HG03196 (cell line): ENCODE measurements at regions not wholly inside any gene's neighbourhood (a gene's known extent, or its start where the extent isn't known, plus 50 kb on each side); places are given as distances from the start of the nearest gene placed in this dataset.
"Not testable (repeated sequence)": the region's sequence is repeated elsewhere in the genome, so short reads cannot be mapped to it uniquely, and the experiment has no call there.

Source experiments
- ATAC-seq: cut with Tn5 transposase; IDR thresholded peaks from one replicate; pipeline ENCODE4 v1.9.1; 2021; ENCODE audit not compliant: unreplicated experiment

DNA sequence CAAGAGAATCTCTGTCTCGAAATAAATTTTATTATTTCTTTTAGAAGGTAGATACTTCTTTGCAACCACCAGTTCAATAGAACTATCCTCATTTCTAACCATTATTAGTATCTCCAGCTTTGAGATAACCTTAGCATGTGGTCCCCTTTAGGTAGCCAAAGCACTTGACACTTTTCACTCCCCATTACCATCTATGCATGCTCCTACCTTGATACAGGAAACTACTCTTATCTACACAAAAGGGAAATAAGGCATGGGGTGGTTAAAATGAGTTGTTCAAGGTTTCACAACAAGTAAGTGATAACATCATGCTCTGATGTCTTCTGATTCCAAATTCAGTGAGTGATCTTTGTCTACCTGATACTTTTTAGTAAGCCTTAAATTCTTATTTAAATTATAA is 308.2 kb upstream of the CHORDC1 start:
- no peak for ATAC-seq

DNA sequence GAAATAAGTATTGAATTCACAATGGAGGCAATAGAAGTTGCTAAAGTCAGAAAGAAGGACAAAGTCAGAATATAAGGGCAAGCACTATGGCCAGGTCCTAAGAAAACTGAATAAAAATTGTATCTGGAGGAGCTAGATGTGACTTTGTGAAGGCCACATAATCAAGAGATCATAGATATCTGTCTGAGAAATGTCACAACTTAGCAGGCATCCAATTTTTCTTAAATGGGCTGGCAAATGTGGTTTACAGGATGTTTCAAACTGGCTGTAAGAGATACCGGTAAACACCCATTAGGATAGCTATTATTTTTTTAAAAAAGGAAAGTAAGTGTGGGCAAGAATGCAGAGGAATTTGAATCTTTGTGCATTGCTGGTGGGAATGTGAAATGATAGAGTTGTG is 303.1 kb upstream of the CHORDC1 start:
- ATAC-seq = no peak

DNA sequence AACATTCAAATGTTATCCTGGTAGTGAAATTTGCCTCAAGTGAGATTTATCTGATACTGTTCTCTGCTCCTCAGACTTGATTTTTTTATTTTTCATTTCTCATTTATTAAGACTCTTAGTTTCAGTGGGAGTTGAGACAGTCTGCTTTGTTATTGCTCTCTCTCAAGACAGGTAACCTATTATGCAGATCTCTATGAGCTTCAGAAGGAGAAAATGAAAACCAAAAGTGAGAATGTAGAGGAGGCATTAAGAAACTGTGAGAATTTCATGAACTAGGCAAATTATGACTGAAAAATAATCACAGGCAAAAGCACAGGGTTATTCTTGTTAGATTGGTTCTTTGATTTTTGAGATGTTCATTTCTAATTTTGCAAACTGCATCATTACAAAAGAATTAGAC is 290.0 kb upstream of the CHORDC1 start:
- ATAC-seq = peak; percentile 80

DNA sequence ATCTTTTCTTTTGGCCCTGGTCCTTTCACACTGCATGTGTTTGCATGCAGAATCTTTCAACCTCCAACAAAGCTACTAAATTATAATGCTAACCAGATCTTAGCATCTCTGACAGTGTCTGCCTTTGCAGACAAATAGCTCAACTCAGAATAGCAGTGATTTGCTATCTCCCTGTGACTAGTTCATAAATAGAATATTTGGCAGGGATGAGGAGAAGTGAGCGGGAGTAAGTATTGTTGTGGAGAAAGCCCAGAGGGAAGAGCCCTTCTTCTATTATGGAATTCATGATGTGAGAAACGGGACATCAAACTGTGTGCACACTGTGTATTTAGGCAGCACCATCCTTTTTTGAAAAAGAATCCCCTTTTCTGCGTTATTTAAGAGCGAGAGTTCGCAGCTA is 288.0 kb upstream of the CHORDC1 start:
- ATAC-seq = no peak

DNA sequence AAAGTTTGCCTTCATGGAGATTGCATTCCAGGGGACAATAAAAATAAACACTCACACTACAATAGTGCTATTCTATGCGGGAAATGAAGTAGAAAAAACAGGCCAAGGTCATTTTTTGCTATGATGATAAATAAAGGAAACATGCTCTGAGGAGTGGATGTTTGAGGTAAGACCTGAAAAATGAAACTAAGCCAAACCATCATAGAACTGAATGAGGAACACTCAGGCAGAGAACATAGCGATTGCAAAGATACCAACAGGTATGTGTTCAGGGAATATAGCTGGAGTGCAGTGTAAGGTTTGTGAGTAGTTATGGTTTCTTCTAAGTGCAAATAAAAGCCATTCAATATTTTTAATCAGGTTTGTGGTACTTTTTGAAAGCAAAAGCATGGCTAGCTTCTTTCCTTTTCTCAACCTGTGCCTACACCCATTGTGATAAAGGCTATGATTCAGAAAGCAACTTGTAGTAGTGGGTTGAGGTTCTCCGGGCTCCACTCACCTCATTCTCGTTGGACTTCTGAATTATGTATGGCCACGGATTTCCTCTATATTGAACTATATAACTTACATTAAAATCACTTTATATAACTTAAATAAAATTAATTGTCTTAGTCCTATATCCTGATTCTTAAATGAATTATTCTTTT is 278.2 kb upstream of the CHORDC1 start:
- no peak for ATAC-seq

DNA sequence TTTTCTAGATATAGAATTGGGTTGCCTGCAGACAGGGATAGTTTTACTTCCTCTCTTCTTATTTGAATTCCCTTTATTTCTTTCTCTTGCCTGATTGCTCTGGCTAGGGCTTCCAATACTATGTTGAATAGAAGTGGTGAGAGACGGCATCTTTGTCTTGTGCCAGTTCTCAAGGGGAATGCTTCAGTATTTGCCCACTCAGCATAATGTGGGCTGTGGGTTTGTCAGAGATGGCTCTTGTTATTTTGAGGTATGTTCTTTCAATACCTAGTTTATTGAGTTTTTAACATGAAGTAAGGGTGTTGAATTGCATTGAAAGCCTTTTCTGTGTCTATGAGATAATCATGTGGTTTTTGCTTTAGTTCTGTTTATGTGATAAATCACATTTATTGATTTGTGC is 273.9 kb upstream of the CHORDC1 start:
- ATAC-seq = no peak

DNA sequence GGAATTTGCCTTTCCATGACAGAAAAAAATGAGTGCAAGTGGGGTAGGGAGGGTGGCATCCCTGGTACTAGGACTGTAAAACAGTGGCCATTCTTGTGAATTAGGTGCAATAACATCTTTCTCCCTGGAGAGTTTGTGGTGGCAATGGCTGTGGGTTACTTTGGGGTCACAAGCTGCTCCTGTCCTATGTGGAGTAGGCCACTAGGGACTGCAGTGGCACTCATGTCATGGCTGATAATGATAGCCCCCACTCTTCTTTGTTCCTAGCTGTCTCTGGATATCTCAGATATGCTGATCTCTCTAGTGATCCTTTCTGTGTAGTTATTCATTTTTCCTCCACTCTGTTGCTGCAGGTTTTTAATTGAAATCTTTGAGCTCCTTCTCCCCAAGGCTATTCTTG is 270.5 kb upstream of the CHORDC1 start:
- no peak for ATAC-seq

DNA sequence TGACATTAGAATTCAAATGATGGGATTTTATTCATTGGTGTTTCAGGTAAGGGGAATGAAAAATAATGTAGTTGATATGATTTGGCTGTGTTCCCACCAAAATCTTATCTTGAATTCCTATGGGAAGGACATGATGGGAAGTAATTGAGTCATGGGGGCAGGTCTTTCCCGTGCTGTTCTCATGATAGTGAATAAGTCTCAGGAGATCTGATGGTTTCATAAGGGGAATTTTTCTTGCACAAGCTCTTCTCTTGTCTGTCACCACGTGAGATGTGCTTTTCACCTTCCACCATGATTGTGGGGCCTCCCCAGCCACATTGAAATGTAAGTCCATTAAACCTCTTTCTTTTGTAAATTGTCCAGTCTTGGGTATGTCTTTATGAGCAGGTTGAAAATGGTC is 268.6 kb upstream of the CHORDC1 start:
- ATAC-seq = no peak

DNA sequence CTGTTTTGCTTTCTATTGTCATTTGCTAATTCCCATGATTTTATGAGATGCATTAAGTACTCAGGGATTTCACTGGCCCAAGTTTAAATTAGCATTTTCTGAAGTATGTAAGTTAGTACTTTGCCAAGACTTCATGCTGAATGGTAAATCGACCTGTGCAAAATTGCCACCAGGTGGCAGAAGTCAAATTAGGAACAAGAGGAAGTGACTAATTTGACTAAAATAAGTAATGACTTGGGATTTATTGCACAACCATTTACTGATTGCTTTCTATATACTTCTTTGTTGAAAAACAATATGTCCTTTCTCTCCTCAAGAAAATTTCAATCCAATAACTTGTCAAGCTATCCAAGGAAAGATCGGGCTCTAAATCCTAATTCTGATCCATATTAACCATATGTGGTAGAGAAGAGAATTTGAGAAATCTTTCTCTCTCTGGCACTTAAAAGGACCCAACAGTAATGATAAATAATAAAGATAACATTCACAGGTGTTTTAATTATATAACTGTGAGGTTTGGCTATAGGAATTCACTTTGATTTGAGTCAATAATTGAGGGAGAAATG is 253.7 kb upstream of the CHORDC1 start:
- no peak for ATAC-seq

DNA sequence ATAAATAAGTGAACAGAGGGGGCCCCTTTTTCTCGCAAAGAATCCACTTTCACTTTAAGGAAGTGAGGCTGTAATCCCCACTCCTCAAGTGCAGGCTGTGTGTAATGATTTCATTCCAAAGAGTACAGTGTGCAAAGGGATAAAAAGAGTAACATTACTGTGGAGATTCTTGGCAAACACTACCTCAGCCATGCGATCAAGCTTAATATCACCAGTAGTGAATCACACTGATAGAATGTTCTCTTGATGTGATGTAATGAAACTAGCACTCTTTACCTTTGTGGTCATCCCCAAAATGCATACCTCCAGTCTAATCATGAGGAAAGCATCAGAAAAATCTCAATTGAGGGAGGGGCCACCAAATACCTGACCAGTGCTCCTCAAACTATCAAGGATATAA is 246.1 kb upstream of the CHORDC1 start:
- no peak for ATAC-seq

DNA sequence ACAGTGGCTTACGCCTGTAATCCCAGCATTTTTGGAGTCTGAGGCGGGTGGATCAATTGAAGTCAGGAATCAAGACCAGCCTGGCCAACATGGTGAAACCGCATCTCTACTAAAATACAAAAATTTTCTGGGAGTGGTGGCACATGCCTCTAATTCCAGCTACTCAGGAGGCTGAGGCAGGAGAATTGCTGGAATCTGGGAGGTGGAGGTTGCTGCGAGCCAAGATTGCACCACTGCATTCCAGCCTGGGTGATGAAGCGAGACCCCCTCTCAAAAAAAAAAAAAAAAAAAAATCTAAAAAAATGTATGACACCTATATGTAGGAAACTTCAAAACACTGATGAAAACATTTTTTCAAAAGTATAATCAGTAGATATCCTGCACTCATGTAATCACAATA is 242.7 kb upstream of the CHORDC1 start:
- no peak for ATAC-seq

DNA sequence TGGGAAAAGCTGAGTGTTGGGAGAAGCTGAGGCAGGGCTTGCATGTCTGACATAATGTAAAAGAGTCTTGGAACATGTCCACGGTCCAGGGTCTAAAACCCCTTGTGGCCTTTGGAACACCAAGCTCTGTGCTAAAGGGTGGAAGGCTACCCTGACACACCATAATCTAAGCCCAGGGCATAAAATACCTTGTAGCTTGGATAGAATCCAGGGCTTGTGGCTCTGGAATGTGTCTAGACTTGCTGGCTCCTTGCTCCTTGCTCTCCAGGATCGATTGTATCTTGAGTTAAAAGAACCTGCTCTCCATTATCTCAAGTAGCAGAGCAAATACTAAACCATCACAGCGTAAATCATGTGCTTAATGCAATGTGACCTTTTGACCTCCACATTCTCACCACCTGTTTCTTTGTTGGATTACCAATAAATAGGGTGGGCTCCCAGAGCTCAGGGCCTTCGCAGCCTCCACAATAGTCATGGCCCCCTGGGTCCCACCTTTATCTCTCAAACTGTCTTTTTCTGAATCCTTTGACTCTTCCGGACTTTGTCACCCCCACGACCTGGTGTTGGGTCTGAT is 232.6 kb upstream of the CHORDC1 start:
- ATAC-seq = not testable (repeated sequence)

DNA sequence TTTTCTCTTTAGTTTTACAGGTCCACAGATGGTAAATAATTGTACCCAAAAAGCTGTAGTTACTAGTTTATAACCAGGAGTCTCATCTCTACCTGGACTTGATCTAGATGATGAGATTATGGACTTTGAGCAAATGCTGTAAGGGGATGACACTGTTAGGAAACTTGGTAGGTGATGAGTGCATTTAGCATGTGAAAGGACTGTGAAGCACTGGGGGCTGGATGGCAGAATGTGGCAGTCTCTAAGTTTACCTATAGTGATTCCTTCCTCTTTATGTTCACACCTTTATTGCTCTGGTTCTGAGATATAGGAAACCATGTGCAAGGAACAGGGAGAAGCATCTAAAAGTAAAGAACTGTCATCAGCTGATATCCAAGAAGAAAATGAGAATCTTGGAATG is 230.7 kb upstream of the CHORDC1 start:
- no peak for ATAC-seq

DNA sequence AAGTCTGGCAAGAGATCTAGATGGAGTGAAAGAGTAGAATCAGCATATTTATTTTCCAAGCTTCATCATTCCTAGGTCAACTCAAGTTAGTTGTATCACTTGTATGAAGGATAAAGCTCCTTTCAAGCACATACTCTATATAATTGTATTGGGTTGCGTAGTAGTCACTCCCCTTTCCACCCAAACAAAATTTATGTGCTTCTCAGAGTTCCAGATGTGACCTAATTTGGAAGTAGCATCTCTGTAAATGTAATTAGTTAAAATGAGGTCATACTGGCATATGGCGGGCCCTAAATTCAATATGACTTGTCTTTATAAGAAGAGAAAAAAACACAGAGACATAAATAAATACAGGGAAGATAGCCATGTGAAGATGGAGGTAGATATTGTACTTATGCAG is 226.8 kb upstream of the CHORDC1 start:
- no peak for ATAC-seq

DNA sequence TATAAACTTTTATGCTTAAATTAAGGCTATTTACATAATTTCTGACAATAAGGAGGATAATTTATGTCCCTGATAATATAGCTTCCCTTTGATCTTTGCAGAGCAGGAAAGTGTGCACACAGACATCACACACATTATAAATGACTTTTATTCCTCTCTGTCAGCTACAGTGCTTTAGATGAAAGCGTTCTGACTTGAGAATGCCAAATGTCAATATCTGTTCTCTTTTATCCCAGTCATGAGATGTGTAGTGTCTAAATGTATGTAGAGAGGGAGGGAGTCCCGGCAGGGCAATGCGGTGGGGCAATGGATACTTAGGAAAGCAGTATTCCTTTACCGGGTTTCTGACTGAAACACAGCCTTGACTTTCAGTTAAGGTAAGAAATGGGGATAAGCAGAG is 225.4 kb upstream of the CHORDC1 start:
- no peak for ATAC-seq

DNA sequence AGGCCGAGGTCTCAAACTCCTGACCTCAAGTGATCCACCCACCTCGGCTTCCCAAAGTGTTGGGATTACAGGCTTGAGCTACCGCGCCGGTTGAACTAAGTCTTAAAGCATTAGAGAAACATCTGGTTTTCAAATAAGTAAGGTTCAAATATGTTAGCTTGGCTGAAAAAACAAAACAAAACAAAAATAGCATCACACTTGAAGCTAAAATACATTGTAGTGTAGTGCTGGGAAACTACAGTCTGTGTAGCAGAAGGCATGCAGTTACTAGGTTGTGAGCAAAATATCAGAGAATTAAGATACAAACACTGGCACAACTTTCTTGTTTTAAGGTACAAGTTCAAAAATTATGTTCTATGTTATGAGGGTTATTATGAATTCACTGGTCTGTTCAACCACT is 224.8 kb upstream of the CHORDC1 start:
- ATAC-seq = no peak

DNA sequence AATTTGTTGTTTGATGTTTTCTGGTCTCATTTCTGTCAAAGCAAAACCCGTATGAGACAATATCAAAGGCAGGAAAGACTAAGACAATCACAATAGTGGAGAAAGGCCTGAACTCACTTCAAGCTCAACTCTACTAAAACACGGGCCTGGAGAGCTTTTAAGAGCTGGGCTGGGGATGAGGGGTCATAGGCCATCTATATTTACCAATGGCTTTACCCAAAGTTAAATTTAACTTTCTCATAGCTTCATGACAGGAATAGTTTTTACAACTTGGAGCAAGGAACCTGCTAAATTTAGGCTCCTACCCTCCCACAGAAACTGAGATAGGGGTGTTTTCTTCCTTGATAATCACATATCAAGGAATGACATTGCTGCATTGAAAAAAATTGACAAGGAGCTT is 223.4 kb upstream of the CHORDC1 start:
- no peak for ATAC-seq

DNA sequence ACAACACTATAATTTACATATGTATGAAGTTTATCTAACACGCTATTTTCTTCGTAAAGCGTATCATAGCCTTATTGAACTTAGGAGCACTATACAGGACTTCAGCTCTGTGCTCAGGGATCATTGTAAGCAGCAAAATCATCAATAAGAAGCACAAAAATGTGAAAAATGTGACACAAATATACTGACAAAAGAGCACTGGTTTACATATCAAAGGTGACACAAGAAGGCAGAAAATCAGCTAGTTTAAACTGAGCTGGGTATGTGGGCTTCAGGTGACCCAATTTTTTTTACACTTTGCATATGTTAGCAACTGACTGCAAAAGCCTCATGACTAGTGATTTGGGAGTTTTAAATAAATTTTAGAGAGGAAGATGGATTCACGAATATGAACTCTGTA is 215.2 kb upstream of the CHORDC1 start:
- no peak for ATAC-seq

DNA sequence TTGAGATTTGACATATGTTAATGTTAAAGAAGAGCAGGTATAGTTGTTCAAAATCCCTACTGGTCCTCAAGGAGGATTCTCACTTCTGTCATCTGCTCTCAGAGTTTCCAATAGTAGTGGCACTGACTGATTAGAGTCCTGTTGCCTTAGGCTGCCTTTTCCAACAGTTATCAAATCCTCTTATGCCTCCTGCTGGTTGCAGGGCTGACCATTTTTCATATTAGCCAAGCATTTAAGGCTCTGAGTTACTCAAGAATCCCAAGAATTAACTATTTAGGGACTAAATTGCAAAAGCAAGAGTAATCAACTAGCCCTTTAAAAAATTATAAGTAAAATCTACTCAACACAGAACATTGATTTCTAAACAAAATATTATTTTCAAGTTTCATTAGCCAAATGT is 212.0 kb upstream of the CHORDC1 start:
- no peak for ATAC-seq

DNA sequence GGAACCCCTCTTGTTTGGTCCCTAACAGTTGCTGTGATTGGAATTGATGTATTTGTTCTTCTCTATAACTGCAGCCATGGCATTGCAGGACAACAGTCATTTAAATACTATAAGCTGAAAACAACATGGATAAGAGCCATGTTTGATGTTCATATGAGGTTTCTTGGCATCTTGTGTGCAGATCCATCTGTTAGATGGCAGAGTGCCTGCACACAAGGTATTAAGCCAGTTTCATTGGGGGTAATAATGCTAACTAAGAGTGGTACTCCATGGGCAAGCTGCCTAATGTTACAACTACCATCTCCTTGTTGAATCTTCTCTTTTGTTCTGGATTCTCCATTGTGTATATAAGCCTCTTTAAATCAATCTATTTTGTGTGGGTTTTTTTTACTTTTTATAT is 206.0 kb upstream of the CHORDC1 start:
- ATAC-seq = no peak

DNA sequence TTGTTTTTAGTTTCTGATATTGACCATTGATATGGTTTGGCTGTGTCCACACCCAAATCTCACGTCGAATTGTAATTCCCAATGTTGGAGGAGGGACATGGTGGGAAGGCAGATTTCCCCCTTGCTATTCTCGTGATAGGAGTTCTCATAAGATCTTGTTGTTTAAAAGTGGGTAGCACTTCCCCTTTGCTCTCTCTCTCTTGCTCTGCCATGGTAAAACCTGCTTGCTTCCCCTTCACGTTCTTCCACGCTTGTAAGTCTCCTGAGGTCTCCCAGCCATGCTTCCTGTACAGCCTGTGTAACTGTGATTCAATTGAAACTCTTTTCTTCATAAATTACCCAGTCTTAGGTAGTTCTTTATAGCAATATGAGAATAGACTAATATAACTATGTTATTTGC is 203.6 kb upstream of the CHORDC1 start:
- no peak for ATAC-seq

DNA sequence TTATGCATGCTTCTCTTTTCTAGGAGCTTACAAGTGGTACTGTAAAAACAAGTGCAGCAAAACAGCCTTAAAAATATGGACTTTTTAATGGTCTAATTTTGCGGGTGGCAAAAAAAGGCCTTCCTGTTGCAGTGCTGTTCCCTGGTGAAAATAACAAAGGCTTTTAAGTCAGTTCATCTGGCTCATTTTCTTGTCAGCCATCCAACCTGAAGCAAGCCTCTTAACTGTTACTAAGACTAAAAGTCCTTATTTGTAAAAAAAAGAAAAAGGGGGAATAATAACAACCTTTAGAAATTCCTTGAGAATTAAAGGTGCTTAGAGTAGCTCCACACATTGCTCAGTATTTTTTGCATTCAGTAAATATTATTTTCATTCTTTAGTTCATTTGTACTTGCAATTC is 200.5 kb upstream of the CHORDC1 start:
- ATAC-seq = no peak

DNA sequence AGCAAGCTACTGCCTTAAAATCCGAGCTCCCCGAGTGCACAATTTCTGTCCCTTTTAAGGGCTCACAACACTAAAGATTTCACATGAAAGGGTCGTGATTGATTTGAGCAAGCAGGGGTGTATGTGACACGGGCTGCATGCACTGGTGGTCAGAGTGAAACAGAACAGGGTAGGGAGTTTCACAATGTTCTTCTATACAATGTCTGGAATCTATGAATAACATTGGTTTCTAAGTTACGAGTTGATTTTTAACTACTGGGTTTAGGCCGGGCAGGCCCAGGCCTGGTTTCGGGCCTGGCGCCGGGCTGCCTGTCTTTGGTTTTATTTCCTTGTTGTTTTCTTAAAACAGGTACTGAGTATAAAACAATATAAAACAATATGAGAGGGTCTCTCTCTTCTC is 199.9 kb upstream of the CHORDC1 start:
- ATAC-seq = not testable (repeated sequence)
